Fibroblast of peridontal ligament (primary cell): ENCODE measurements at regions not wholly inside any gene's neighbourhood (a gene's known extent, or its start where the extent isn't known, plus 50 kb on each side); places are given as distances from the start of the nearest gene placed in this dataset.

Source experiments
- DNase-seq: peaks from one replicate; pipeline ENCODE4 v3.0.0-alpha.2; 2010; ENCODE audit errors: extremely low read depth

DNA sequence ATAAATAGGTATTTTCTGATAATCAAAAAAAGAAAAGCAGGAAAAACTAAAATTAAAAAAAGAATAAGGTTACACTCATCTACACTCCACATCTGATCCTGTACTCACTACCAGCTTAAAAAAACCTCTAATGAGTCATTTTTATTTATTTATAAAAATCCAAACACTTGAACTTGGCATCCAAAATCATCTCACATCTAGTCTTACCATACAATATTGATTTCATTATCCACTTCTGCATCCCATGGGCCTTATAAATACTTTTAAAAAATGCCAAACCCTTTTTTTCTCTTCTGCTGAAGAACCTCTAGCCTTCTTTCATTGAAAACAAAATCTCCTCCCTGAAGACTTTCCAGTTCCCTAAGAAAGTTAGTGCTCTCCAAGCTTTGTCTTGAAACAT is 109.7 kb downstream of the TMTC3 start:
- DNase-seq: peak; percentile 88

GRCh38 chr12:88253371-88253978 is 111.4 kb downstream of the TMTC3 start:
- peak; percentile 16 for DNase-seq

DNA sequence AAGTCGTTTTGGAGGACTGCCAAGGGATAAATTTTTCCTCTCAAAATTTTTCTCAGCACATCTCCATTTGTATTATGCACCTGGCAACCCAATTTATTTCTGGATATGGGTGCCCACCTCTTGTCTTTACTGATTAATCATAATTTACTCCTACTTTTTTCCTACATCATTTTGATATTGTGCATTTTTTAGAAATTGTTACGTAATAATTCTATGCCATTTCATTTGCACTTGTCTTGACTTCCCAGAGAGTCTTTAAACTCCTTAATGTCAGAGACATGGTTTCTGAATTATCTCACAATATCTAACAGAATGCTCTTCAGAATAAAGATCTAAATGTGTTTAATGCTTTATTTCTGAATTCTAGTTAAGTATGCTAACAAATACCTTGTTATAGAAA is 113.1 kb downstream of the TMTC3 start:
- no peak for DNase-seq

GRCh38 chr12:88255847-88256246 is 113.7 kb downstream of the TMTC3 start:
- no peak for DNase-seq

- peak; percentile 89 for DNase-seq
Measured at GRCh38 chr12:88258396-88258795, 116.3 kb downstream of the TMTC3 start.

DNA sequence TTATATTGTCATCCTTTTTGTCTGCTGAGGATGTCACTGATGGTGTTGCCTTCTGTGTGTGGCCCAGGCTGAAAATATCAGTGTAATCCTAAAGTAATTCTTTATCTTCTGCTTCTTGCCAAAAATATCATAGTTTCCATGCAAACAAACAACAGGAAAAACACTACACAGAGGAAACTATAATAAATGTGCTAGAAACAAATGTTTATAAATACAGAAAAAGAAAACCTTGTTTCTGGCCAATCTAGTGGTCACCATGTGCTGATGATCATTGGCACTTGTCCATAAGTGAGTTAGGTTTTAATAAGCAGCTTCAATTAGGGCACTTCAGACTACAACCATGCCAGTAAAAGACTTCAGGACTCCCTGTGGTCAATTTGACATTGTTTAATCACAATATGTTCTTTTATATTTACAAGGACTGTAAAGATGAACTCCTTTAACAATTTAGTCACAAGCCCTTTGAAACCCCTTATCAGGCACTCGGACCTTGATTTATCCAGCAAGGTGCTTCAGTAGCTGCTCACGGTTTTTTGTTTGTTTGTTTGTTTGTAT is 124.8 kb downstream of the TMTC3 start:
- peak; percentile 43 for DNase-seq

DNA sequence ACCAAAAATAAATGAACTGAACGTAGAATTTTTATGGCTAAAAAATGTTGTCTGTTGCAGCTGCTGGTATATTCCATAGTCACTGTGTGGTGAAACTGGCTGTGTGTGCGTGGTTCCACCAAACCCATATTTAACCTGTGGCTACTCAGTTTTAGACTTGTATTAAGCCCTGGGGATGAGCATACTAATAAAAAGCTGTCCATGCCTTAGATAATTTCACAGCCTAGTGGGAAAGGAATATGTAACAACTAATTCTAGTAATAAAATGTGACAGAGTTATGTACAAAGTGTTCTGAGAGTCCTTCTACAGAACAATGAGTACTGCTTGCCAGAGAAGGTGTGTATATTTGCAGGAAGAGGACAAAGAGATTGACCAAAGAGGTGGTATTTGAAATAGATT is 125.5 kb downstream of the TMTC3 start:
- DNase-seq: no peak

DNA sequence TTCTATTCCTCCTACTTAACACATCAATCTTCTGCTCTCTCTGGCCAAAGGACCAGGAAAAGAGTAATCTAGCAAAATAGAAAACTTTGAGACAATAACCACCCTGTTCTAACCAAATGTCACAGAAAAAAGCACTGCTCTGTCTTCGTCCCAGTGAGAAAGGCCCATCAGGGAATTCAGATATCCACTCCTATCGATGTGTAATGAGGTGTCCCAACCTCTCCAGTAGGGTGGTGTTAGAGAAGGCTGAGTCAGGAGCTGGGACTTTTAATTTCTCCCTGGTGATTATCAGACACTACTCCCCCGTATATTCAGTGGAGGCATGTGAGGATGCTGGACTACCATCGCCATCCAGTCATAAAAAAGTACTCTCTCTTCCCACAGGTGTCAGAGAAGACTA is 130.3 kb downstream of the TMTC3 start:
- DNase-seq: no peak

DNA sequence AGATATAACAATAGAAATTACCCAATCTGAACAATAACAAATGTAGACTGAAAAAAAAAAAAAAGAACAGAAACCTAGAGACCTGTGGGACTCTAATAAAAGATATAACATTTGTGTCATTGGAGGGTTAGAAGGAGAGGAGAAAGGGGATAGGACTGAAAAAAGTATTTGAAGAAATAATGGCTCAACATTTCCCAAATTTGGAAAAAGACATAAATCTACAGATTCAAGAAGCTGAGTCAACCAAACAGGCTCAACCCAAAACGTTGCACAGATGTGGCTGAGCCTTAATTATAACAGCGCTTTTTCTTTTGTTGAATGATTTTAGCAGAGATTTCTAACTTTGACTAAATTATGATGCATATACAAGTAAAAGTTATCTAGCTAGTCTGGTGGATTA is 131.3 kb downstream of the TMTC3 start:
- no peak for DNase-seq

GRCh38 chr12:88273875-88274274 is 131.8 kb downstream of the TMTC3 start:
- no peak for DNase-seq

DNA sequence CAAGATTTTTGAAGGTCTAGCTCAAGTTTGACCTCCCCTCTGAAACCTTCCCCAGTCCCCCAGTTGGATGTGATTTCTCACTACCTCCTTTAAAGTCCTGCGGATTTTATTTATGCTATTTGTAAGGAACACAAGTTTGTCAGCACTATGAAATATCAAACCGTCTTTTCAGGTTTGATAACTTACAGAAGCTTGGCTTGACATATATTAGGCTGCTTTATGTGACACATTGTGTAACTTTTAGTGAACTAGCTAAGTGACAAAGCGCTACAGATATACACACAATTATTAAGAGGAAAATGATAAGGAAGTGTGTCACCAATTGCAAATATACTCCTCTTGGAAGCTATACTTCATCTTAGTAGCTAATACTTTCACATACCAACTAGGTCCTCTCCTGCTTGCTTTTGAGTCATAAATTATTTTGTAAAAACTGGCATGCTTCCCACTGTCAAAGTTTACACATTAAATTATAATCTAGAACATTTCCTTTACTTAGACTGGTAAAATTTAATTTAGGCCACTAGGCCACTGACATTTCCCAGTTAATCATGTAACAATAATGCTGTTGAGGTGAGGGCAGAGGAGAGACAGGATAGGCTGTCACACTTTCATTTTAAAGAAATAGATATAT is 149.5 kb downstream of the TMTC3 start:
- DNase-seq: peak; percentile 19

GRCh38 chr12:88298014-88298682 is 156.0 kb downstream of the TMTC3 start:
- peak; percentile 23 for DNase-seq

GRCh38 chr12:88298761-88299242 is 156.7 kb downstream of the TMTC3 start:
- DNase-seq: peak; percentile 68

GRCh38 chr12:88299567-88300101 is 157.5 kb downstream of the TMTC3 start:
- DNase-seq: peak; percentile 97

GRCh38 chr12:88300931-88301330 is 158.8 kb downstream of the TMTC3 start:
- peak; percentile 48 for DNase-seq

DNA sequence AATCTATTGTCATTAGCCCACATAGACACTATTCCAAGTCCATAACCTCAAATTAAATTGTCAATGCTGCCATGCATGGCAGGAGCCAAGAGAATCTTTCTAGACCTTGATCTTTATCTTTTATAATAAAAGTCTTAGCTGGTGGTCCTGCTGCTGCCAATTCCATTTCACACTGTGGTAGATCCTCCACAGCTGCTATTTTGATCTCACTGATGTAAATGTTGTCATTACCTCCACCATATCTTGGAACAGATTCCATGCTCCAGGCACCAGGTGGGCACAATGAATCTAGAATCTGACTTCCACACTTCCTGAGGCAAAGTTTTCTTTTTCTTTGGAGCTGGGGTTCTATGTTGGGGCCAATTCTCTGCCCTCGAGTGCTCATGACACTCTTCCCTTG is 161.2 kb downstream of the TMTC3 start:
- DNase-seq: no peak

- peak; percentile 30 for DNase-seq
Measured at GRCh38 chr12:88305254-88305890, 163.3 kb downstream of the TMTC3 start.

GRCh38 chr12:88306471-88307069 is 164.5 kb downstream of the TMTC3 start:
- no peak for DNase-seq

GRCh38 chr12:88307961-88308360 is 165.9 kb downstream of the TMTC3 start:
- DNase-seq: no peak

GRCh38 chr12:88308825-88309224 is 166.7 kb downstream of the TMTC3 start:
- peak; percentile 83 for DNase-seq

DNA sequence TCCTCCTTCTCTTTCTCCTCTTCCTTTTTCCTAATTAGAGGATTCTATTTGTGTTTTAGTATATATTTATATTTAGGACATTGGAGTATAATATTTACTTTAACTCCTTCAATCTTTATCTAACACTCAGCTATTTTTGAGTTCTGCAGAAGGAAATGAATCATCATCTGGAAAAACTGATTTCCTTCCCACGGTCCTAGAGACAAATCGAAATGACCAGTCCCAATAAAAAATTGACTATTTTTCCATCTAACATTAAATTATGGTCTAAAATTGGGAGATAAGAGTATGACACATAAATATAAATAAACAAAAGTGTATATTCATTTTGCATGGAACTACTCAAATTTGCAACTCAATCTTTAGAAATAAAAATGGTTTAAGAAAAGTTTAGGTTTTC is 167.4 kb downstream of the TMTC3 start:
- peak; percentile 71 for DNase-seq

DNA sequence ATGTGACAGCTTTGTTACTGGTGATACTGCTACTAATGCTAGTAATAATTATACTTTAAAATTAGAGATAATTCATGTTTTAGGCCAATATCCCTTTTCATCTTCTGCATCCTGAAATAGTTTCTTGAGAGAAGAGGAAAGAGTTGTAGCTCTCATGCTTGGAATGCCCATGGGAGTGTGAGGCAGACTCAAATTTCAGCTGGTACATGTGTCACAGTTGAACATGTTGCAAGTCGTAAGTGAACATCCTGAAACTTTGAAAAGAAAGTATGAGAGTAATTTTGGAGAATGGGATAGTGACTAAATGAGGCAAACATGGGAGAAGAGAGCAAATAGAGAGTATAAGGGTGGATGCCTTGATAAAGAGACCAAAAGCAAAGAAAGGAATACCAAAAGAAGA is 168.0 kb downstream of the TMTC3 start:
- DNase-seq: peak; percentile 91
